Ovary (tissue), 7 donors: ENCODE measurements at regions not wholly inside any gene's neighbourhood (a gene's known extent, or its start where the extent isn't known, plus 50 kb on each side); places are given as distances from the start of the nearest gene placed in this dataset.

Source experiments
- DNase-seq, 5 donors: peaks; one replicate each; pipeline ENCODE4 v3.0.0-alpha.2; 2019 to 2020
- H3K27ac ChIP-seq, 2 donors: fragments of 200-600 bp; one replicate each; pipeline versions ENCODE4 v1.5.1 to v1.8.0; 2019 to 2022
- H3K27me3 ChIP-seq: fragments of 200-600 bp; one replicate; pipeline ENCODE4 v1.8.0; 2022
- H3K36me3 ChIP-seq: fragments of 200-600 bp; sonication (generic); one replicate; pipeline ENCODE4 v1.5.1; 2019
- H3K4me1 ChIP-seq: one replicate; pipeline ENCODE4 v1.8.1; 2013; ENCODE audit warnings: mild to moderate bottlenecking, moderate library complexity; ENCODE audit not compliant: insufficient read depth
- H3K4me3 ChIP-seq: fragments of 200-600 bp; sonication (generic); one replicate; pipeline ENCODE4 v1.5.1; 2017
- H3K9me3 ChIP-seq, 2 donors: fragments of 200-600 bp in 1 of 2; sonication (generic) in 1 of 2; one replicate each; pipeline versions ENCODE4 v1.5.1 to v1.8.1; 2013 to 2019; ENCODE audit warnings: mild to moderate bottlenecking in 1 of 2, moderate library complexity in 1 of 2
- EP300 ChIP-seq: sonication (generic); formaldehyde crosslinking; IDR thresholded peaks from one replicate; pipeline ENCODE4 v1.6.1; 2017; ENCODE audit warnings: antibody characterized with exemption
- POLR2A ChIP-seq: fragments of 450-650 bp; IDR thresholded peaks from one replicate; pipeline ENCODE4 v1.6.1; 2017; ENCODE audit warnings: antibody characterized with exemption, mild to moderate bottlenecking, moderate library complexity
- WGBS, 3 donors: extraction: QIAGEN DNeasy Blood & Tissue Kit in 1 of 3; methylation state at CpG; one replicate each; pipeline versions ENCODE4 v1.1.5 to v1.1.7; 2013 to 2017; 5-methylcytosine and 5-hydroxymethylcytosine counted together
- intact Hi-C, 4 donors: fragments of 100-400 bp; cut with DNase I; formaldehyde crosslinking; loops; one replicate each; pipeline versions ENCODE4 v1.11.0 to v1.15.1; 2022 to 2023
- TF ChIP-seq, protein P1 (sequence below), 3 donors: fragments of 450-650 bp in 2 of 3; fragments of 200-600 bp in 1 of 3; IDR thresholded peaks; one replicate each; pipeline versions ENCODE4 v1.5.1 to v1.8.0; 2016 to 2022; ENCODE audit warnings: antibody characterized with exemption in 3 of 3, mild to moderate bottlenecking in 1 of 3
- donor health status: DM: no; HTN: no; CAD: no; lungs with moderate emphysema.
- donor health status: DM: no; HTN: no; CAD: no.
- donor health status: Bipolar disorder and iron deficiency.
- donor health status: DM: no; HTN: no; CAD: no.
- donor health status: DM: yes; HTN: yes; CAD: no.

DNA sequence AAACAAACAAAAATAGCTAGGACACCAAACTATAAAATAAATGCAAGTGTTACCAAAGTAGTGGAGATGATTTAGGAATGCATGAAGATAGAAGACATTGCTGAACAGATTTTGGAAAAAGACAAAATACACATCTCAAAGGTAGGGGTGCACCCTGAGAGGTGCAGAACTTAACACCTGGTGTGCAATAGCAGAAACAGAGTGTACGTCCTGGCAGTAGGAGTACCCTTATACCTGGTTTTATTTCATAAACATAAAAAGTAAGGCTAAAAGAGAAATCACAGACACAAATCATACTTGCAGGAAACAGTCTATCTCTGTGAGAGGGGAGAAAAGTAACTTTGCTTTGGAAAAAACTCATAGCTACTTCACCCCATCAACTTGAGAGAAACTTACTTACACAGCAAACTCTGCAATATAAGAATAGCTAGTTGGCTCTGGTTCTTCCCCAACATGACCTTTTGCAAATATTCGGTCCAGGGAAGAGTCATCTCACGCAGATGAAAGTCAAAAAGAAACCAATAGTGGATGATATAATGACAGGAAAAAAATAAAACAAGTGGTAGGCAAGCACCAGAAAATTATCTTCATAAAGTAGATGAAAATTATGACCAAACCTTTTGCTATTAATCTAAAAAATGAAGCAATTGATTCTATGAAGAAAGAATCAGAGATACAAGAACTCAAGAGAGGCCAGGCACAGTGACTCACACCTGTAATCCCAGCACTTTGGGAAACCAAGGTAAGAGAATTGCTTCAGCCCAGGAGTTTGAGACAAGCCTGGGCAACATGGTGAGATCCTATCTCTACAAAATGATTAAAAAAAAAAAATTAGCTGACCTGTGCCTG is 108.9 kb upstream of the BNIP2 start:
- no peak for DNase-seq
- no peaks in the 10 kb centered on the region for H3K36me3 ChIP-seq
- H3K27ac ChIP-seq: no peak overlapping the region
- 58 to 63% (median 62%) methylated on average over 3 of the region's 3 CpGs for WGBS, 3 donors
- H3K27me3 ChIP-seq: no peaks in the 10 kb centered on the region
- H3K4me3 ChIP-seq: no peak overlapping the region
- intact Hi-C loops: no loop called here
- TF ChIP-seq POLR2A (no peak), EP300 (no peak)
- TF ChIP-seq, protein P1, sequence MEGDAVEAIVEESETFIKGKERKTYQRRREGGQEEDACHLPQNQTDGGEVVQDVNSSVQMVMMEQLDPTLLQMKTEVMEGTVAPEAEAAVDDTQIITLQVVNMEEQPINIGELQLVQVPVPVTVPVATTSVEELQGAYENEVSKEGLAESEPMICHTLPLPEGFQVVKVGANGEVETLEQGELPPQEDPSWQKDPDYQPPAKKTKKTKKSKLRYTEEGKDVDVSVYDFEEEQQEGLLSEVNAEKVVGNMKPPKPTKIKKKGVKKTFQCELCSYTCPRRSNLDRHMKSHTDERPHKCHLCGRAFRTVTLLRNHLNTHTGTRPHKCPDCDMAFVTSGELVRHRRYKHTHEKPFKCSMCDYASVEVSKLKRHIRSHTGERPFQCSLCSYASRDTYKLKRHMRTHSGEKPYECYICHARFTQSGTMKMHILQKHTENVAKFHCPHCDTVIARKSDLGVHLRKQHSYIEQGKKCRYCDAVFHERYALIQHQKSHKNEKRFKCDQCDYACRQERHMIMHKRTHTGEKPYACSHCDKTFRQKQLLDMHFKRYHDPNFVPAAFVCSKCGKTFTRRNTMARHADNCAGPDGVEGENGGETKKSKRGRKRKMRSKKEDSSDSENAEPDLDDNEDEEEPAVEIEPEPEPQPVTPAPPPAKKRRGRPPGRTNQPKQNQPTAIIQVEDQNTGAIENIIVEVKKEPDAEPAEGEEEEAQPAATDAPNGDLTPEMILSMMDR (IDR thresholded peaks at IDR 0.05): no peak
- H3K9me3 ChIP-seq: no peaks in the 10 kb centered on the region
- H3K4me1 ChIP-seq: no peaks in the 10 kb centered on the region

DNA sequence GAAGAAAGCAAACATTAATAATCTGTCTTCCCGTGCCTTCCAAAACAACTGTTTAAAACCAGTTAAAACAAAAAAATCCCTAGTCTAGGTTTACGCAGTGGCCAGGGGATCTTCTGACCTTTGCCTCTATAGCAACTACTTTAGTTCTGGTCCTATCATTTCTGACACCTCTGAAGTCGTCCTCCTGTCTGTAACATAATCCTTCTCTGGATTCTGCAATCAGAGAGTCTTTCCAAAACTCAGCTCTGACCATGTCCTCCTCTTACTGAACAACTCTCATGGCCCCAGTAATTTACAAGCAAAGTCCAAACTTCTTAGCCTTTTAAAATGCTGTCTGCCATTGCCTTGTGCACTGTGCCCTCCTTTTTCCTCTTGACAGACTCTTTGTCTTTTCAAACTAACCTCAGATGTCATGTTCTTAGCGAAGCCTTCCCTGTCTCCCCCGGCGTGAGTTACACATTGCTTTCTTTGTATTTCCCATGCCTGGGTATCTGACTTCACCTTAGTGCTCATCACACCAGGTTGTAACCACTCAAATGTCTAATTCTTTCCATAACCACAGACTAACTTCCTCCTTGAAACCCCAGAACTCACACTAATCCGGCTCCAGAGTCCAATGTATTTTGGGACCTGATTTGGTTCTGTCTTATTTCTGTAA is 105.2 kb upstream of the BNIP2 start:
- no peak for DNase-seq
- WGBS, 3 donors: 19 to 20% (median 19%) methylated on average over 7 of the region's 7 CpGs
- no peak overlapping the region for H3K27ac ChIP-seq
- TF ChIP-seq EP300: no peak
- TF ChIP-seq, protein P1 (IDR thresholded peaks at IDR 0.05): no peak
- TF ChIP-seq POLR2A: no peak
- no peaks in the 10 kb centered on the region for H3K4me1 ChIP-seq
- no peaks in the 10 kb centered on the region for H3K9me3 ChIP-seq
- no peaks in the 10 kb centered on the region for H3K27me3 ChIP-seq
- intact Hi-C loops: no loop called here
- no peak overlapping the region for H3K4me3 ChIP-seq
- no peaks in the 10 kb centered on the region for H3K36me3 ChIP-seq

DNA sequence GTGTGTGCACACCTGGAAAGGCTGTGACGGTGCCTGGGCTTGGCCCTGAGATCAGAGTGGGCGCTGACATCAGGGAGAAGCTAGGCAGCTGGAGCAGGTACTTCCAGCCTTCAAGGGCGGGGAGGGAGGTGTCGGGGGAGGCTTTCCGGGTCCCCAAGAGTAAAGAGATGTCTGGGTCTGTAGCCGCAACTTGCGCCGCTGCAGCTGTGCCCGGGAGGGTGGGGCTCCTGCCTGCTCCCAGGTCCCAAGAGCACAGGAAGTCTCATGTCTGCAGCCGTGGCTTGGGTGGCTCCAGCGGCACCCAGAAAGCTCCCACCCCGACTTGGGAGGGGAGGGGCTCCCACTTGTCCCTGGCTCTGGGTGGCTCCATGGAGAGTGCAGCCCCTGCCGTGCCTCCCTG is 103.2 kb upstream of the BNIP2 start:
- no peak for TF ChIP-seq POLR2A
- TF ChIP-seq, protein P1 (IDR thresholded peaks at IDR 0.05): no peak
- TF ChIP-seq EP300: no peak
- intact Hi-C loops: no loop called here
- H3K27ac ChIP-seq: no peak overlapping the region
- no peaks in the 10 kb centered on the region for H3K9me3 ChIP-seq
- no peak for DNase-seq
- no peak overlapping the region for H3K4me3 ChIP-seq
- H3K4me1 ChIP-seq: no peaks in the 10 kb centered on the region
- WGBS, 3 donors: 77 to 87% (median 81%) methylated on average over 12 to 13 of the region's 13 CpGs
- H3K36me3 ChIP-seq: no peaks in the 10 kb centered on the region
- no peaks in the 10 kb centered on the region for H3K27me3 ChIP-seq

DNA sequence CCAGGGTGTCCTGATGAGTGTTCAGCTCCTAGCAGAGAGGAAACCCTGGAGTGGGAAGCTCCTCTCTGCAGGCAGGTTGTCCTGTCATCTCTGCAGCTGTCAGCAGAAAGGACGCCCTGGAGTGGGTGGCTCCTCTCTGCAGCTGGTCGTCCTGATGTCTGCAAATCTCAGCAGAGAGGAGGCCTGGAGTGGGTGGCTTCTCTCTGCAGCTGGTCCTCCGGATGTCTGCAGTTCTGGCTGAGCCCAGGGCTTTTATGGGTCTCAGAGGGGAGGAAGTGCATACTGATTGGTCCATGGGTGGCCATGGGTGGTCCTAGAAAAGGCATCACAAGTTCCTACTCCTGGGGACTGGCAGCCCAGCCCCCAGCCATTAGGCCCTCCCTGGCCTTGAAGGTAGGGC is 102.6 kb upstream of the BNIP2 start:
- Histone ChIP-seq H3K4me1 (no peaks in the 10 kb centered on the region), H3K4me3 (no peak overlapping the region), H3K36me3 (no peaks in the 10 kb centered on the region), H3K9me3 (no peaks in the 10 kb centered on the region), H3K27me3 (no peaks in the 10 kb centered on the region), H3K27ac (no peak overlapping the region)
- TF ChIP-seq, protein P1 (IDR thresholded peaks at IDR 0.05): no peak
- no peak for TF ChIP-seq POLR2A
- no peak for TF ChIP-seq EP300
- 35 to 54% (median 49%) methylated on average over 3 of the region's 3 CpGs for WGBS, 3 donors
- intact Hi-C loops: no loop called here
- no peak for DNase-seq
